ENCODE measurements at regions not wholly inside any gene's neighbourhood (a gene's known extent, or its start where the extent isn't known, plus 50 kb on each side); places are given as distances from the start of the nearest gene placed in this dataset.

GRCh38 chr12:74610711-74611110, 73.1 kb downstream of the ATXN7L3B start:
- no peak overlapping the region for H3K4me3 ChIP-seq (ENCODE audit: low read depth, low read length)
- H3K27me3 ChIP-seq (ENCODE audit: control insufficient read depth, insufficient read depth, low read length) = no peaks in the 10 kb centered on the region
- H3K36me3 ChIP-seq (ENCODE audit: control insufficient read depth, insufficient read depth, low read length) = no peaks in the 10 kb centered on the region
- ChIA-PET CTCF (no interaction called here), POLR2A (no interaction called here)
- DNase-seq (ENCODE audit: low read depth) = no peak
- TF ChIP-seq CTCF (IDR thresholded peaks at IDR 0.05; ENCODE audit: insufficient read depth, low read depth, low read length) = no peak

- TF ChIP-seq CTCF (IDR thresholded peaks at IDR 0.05; ENCODE audit: insufficient read depth, low read depth, low read length) = no peak
- ChIA-PET CTCF (no interaction called here), POLR2A (no interaction called here)
- no peaks in the 10 kb centered on the region for H3K27me3 ChIP-seq (ENCODE audit: control insufficient read depth, insufficient read depth, low read length)
- H3K4me3 ChIP-seq (ENCODE audit: low read depth, low read length) = no peak overlapping the region
- no peaks in the 10 kb centered on the region for H3K36me3 ChIP-seq (ENCODE audit: control insufficient read depth, insufficient read depth, low read length)
- no peak for DNase-seq (ENCODE audit: low read depth)
Observed at GRCh38 chr12:74614426-74614825, 76.8 kb downstream of the ATXN7L3B start.

- no peak overlapping the region for H3K4me3 ChIP-seq (ENCODE audit: low read depth, low read length)
- no peaks in the 10 kb centered on the region for H3K36me3 ChIP-seq (ENCODE audit: control insufficient read depth, insufficient read depth, low read length)
- DNase-seq (ENCODE audit: low read depth) = no peak
- ChIA-PET CTCF (no interaction called here), POLR2A (no interaction called here)
- TF ChIP-seq CTCF (IDR thresholded peaks at IDR 0.05; ENCODE audit: insufficient read depth, low read depth, low read length) = no peak
- H3K27me3 ChIP-seq (ENCODE audit: control insufficient read depth, insufficient read depth, low read length) = no peaks in the 10 kb centered on the region
Observed at GRCh38 chr12:74619084-74619483, 81.4 kb downstream of the ATXN7L3B start.

- Histone ChIP-seq H3K36me3 (ENCODE audit: control insufficient read depth, insufficient read depth, low read length) (no peaks in the 10 kb centered on the region), H3K27me3 (ENCODE audit: control insufficient read depth, insufficient read depth, low read length) (no peaks in the 10 kb centered on the region), H3K4me3 (ENCODE audit: low read depth, low read length) (no peak overlapping the region)
- DNase-seq (ENCODE audit: low read depth) = no peak
- CTCF ChIA-PET = interaction anchor here (0.6 kb wide), 1 partner anchor 14 kb away, joined by 4 read pairs; no protein-coding TSS in a partner anchor
- no peak for TF ChIP-seq CTCF (IDR thresholded peaks at IDR 0.05; ENCODE audit: insufficient read depth, low read depth, low read length)
- POLR2A ChIA-PET = no interaction called here
Observed at GRCh38 chr12:74619884-74620283, 82.2 kb downstream of the ATXN7L3B start.

- H3K4me3 ChIP-seq (ENCODE audit: low read depth, low read length) = no peak overlapping the region
- no peak for TF ChIP-seq CTCF (IDR thresholded peaks at IDR 0.05; ENCODE audit: insufficient read depth, low read depth, low read length)
- CTCF ChIA-PET = no interaction called here
- H3K27me3 ChIP-seq (ENCODE audit: control insufficient read depth, insufficient read depth, low read length) = no peaks in the 10 kb centered on the region
- DNase-seq (ENCODE audit: low read depth) = no peak
- H3K36me3 ChIP-seq (ENCODE audit: control insufficient read depth, insufficient read depth, low read length) = no peaks in the 10 kb centered on the region
- POLR2A ChIA-PET = no interaction called here
Observed at GRCh38 chr12:74620921-74621320, 83.3 kb downstream of the ATXN7L3B start.

All from BJ (cell line).